GF-D8 (cell line): ENCODE measurements at regions not wholly inside any gene's neighbourhood (a gene's known extent, or its start where the extent isn't known, plus 50 kb on each side); places are given as distances from the start of the nearest gene placed in this dataset.

Experiments used
- DNase-seq: peaks from one replicate; lab custom pipeline; 2025; lab: John Stamatoyannopoulos, UW

DNA sequence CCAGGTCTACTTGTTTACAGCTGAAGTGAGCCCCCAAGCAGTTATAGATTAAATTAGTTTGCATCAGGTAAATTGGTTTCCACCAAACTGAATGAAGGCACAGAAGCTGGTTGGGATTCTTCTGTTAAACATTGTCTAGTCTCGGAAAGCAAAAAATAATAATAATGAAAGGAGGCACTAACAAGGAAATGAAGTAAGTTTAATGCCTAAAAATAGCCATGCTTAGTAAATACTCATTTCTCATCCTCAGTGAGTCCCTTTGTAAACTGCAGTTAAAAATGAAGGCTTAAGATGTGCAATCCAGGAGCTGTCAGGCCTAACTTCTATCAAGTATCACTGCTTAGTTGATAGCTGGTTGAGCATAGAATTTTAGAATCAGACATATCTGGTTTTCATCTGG lies 113.5 kb downstream of the BTG1 start:
- no peak for DNase-seq

GRCh38 chr12:92030618-92031017 lies 115.0 kb downstream of the BTG1 start:
- DNase-seq: no peak

GRCh38 chr12:92029902-92030586 lies 115.6 kb downstream of the BTG1 start:
- DNase-seq: no peak

DNA sequence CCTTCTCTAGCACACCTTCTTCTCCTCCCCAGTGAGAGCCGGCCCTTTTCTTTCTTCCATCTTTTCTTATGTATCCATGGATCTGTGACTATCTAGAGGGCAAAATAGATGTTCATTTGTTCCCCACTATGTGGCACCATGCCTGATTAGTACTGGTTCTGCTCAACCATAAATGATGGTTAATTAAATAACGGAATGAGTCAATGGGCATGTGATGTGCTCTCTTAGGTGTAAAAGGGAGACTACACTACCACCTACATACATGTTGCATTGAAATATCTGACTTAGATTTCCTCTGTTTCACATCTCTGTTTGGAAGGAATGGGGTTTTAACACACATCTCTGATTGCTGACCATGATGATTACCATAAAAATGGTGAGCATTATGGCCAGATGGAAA lies 116.5 kb downstream of the BTG1 start:
- DNase-seq: no peak

- DNase-seq: no peak
Measured at GRCh38 chr12:92028441-92028709, 117.3 kb downstream of the BTG1 start.

GRCh38 chr12:92027701-92028440 lies 117.8 kb downstream of the BTG1 start:
- no peak for DNase-seq

GRCh38 chr12:92027243-92027642 lies 118.4 kb downstream of the BTG1 start:
- DNase-seq: no peak

DNA sequence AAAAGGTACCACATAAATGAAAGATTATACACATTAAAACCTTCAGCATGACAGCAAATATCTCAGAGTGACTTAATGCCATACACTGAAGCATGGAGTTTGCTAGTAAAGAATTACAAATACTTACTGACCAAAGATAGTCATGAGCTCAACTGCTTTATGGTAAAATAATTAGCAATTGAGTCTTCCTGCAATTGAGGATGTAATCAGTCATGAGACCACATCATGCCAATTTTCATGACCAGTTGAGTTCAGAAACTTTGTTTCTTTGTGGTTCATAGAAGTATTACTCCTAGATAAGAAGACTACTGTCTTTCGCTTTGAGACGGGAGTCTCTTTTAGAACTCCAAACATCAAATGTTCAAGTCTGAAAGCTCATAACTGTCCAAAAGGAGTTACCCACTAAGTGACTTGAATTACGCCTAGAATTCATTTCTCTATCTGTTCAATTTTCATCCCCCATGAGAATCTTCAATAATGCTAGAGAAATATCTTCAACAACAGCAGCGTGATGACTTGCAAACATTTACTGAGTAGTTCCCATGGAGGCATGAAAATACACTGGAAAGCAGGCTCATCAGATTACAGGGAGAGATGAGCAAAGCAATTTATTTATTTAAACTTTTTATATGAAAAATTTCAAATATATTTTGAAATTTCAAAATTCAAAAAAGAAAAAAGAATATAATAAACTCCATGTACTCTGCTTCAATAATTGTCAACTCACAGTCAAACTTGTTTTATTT lies 120.0 kb downstream of the BTG1 start:
- DNase-seq: no peak

DNA sequence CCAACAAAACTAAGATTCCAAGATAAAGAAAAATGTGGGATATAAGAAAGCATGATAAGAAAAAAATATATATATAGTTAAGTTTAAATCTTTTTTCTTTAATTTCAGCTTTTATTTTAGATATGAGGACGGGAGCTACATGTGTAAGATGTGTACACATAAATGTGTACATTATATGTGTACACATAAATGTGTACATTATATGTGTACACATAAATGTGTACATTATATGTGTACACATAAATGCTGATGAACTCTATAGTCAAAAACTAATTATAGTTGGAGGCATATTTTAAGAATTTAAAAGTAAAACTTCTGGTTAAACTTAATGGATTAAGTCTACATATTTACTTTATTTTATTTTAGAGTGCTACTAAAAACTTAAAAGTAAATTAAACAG lies 123.6 kb downstream of the BTG1 start:
- DNase-seq: no peak

GRCh38 chr12:92021666-92022035 lies 124.0 kb downstream of the BTG1 start:
- no peak for DNase-seq

DNA sequence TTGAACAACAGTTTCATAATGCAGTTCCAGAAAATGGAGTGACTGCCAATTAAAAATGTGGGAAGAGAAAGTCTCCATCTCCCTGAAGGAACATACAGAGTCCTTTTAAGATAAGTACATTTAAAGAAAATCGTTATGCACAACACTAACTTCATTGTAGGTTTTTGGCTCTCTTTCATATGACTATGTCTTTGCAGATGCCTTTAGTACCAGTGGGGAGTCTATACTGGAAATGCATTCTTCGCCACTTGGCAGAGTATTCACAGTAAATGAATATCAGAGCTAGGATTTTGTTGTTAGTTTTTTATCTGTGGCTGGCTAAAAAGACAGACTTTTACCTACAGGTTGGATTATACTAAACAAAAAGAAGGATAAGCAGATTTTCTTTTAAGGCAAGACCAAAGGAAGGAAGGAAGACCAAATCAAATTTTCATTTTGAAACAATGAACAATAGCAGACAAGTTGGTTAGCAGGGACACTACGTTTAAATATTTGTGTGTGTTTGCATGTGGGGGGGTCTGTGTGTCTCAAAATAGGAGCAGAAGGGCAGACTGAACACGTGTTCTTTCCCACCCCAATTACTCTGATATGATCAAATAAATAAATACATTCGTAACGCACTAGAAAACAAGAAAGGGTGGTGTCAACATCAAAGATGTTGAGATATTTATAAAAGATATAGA lies 124.5 kb downstream of the BTG1 start:
- DNase-seq: no peak

GRCh38 chr12:92019491-92020277 lies 126.0 kb downstream of the BTG1 start:
- DNase-seq: no peak

GRCh38 chr12:92012691-92013090 lies 133.0 kb downstream of the BTG1 start:
- no peak for DNase-seq

GRCh38 chr12:92010853-92011701 lies 134.6 kb downstream of the BTG1 start:
- DNase-seq: no peak

- DNase-seq: no peak
Measured at GRCh38 chr12:92010368-92010767, 135.3 kb downstream of the BTG1 start.

DNA sequence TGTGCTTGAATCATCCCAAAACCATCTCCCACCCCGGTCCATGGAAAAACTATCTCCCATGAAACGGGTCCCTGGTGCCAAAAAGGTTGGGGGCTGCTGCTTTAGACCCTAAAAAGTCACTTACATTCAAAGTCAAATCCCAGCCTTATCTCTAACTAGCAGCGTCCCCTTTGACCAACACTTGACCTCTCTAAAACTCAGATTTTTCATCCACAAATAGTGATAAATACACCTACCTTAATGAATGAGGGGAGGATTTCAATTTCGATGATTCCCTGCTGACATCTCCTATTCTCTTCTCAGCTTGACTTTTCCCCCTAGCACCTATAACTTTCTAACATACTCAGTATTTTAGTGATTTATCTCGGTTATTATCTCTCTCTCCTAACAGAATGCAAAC lies 137.3 kb downstream of the BTG1 start:
- no peak for DNase-seq

DNA sequence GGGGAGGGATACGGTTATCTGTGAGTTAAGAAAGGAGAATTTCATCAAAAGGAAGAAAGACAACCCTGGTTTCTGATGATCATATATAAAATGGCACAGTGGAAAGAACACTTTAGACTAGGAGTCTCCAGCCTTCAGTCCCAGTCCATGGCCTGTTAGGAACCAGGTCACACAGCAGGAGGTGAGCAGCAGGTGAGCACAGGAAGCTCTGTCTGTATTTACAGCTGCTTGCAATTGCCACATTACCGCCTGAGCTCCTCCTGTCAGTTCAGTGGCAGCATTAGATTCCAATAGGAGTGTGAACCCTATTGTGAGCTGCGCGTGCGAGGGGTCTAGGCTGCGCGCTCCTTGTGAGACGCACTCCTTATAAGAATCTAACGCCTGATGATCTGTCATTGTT lies 137.9 kb downstream of the BTG1 start:
- no peak for DNase-seq

DNA sequence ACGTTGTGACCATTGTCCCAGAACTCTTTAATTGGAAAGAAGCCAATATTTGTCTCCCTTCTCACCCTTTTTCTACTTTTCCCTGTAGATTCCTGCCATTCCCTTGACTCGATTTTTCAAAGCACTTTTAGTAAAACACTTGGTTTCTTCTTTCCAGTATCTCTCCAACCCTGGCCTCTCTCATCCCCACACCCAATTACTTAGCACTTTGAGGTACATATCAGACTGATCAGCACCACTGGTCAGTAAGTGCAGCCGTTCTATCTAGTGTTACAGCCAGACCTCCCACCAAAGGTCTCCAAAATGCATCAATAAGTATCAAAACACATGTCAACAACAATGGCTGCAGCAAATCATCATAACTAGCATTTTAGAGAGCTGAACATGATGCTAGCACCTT lies 141.9 kb downstream of the BTG1 start:
- DNase-seq: no peak

DNA sequence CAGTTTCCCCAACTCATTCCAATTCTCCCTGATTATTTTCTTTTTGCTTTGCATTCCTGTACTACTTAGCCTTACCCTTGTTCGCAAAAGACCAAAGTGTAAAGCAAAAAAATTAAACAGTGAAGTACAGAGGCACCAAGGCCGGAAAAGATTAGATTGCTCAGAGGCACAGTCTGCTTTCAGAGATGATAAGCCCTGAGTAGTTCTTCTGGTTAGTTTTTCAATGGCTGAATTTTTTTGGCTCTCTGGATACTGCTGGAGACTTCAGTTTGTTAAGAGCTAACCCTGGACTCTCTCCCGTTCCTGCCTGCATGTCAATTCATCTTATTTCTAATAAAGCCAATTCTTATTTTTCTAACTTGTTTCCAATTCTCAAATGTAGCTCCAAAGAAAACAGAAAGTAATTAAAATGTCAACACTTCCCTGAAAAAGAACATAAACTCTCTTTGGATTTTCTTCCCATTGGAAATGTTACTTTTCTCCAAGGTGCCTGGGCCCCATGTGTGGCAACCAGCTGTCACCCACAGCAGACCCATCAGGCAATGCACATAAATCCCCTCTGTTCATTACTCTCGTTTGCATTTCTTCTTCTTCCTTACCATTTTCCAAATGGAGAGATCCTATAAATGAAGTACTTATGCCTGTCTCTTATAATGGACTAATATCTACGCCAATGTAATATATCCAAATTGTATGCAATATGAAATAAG lies 142.8 kb downstream of the BTG1 start:
- DNase-seq: no peak

GRCh38 chr12:92002195-92002649 lies 143.4 kb downstream of the BTG1 start:
- DNase-seq: no peak
